ENCODE measurements at regions not wholly inside any gene's neighbourhood (a gene's known extent, or its start where the extent isn't known, plus 50 kb on each side); places are given as distances from the start of the nearest gene placed in this dataset.
"Not testable (repeated sequence)": the region's sequence is repeated elsewhere in the genome, so short reads cannot be mapped to it uniquely, and the experiment has no call there.

DNA sequence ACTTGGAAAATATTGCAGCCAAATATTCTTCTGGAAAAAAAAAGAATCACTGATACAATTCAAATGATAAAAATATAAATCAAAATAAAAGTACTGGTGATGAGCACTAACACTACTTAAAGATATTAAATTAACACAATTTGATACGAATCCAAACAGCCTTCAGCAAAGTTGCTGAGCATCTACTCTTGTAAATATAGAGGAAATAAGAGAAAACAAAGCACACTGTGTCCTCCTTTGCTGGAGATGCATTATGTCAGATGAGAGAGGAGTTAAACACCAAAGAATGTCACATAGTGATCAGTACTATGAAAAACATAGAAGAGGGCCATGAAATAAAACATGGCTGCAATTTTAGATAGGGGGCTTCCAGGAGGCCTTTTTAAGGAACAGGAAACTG lies 177.4 kb upstream of the RNPC3 start:
- no peak for DNase-seq

DNA sequence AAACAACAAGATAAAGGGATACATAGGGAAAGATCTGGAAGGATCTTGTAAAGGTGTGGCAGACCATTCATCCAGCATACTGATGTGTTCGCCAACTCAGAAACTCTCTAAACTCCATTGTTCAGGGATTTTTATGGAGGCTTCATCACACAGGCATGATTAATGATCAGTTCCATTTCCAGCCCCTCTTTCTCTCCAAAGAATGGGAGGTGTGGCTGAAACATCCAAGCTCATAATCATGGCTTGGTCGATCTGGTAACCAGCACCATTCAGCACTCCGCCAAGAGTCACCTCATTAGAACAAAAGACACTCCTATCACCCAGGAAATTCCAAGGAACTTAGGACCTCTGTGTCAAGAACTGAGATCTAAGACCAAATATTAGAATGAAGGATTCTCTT lies 180.6 kb upstream of the RNPC3 start:
- DNase-seq = no peak

DNA sequence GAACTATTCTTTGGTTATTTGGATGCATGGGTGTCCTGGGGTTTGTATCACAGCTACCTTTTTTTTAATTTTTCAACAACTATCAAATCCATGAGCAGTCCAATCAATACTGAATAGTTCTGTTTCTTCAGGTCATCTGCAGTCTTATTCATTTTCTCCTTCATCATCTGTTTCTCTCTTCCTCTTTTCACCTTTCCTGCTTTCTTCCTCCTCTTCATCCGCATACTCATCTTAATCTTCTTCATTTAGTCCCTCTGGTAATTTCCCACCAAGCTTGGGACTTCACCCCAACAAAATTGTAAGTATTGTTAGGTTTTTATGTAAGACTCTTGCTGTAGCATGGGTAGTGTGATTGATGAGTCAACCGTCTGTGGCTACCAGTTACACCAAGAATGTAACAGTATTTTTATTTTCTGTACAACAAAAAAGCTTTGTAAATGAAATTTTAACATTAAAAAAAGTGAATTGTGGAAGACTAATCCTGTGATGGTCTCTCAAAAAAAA lies 184.1 kb upstream of the RNPC3 start:
- DNase-seq = no peak

DNA sequence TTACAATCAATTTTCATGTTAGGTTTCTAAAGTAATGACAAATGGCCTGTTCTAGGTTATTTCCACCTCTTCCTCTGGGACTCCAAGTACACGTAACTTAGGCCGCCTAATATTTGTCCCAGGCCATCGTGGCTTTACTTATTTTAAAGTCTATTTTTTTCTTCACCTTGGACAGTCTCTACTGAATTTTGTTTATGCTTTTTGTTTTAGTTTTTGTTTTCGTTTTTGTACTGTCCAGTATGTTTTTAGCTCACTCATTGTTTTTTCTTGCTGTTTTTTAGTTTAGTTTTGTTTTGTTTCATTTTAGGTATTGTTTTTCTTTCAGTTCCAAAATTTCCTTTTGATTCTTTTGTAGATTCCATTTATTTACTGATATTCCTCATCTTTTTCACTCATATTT lies 187.7 kb upstream of the RNPC3 start:
- DNase-seq = no peak

DNA sequence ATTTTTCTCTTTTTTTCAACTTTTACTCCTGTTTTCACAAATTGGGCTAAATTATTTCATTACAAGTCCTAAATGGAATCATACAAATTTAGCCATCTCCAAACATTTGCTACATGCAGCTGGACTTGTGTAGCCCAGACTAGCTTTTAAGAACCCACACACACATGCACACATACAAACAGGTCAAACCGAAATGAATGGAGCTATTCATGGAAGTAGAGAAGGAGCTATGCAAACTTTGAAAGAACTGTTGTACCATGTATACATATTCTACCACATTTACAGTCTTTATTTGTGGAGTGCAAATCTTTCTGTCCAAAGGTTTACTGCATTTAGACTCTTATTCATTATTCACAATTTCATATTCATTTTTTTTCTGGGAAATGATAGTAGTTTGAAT lies 189.1 kb upstream of the RNPC3 start:
- DNase-seq = no peak

DNA sequence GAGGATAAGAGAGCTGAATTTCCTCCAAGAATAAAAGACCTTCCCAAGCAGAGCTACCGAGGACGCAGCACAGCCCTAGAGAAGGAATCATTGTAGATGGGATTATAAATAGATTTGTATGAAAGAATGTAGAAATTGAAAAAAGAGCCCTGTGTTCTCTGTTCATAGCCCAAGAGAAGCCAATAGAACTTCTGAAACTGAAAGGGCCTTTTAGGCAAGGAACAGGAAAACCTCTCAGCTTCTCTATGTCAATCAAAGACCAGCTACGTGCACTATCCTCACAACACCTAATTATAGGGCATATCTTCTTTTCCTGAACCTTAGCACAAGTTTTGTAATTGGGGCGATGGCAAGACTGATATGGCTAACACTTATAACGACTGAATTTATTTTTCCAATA lies 192.4 kb upstream of the RNPC3 start:
- no peak for DNase-seq

DNA sequence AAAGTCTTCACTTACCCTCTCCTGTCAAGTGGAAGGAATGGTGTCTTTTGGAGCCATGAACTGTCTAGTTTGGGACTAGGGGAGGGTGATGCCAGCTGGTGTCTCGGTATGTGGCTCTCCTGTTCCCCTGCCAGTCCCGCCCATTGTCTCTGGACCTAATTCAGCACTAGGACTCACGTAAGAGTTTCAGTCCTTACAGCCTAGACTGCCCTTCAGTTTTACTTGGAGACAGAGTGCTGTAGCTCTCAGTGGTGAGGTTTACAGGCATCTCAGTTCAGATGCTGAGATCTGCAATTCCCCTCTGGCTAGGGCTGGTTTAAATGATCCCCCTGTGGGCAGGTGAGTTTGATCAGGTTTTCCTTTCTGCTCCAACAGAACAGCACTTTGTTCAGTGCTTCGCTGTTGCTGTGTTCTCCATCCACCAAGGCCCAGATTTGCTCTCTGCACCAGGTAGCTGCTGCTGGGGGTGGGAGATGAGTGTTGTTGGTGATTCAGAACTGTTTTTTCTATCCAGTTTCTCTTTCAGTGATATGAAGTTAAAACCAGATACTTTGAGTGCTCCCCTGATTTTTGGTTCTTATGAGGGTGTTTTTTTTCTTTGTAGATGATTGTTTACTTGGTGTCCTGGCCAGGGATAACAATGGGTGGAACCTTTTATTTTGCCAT lies 198.3 kb upstream of the RNPC3 start:
- no peak for DNase-seq

DNA sequence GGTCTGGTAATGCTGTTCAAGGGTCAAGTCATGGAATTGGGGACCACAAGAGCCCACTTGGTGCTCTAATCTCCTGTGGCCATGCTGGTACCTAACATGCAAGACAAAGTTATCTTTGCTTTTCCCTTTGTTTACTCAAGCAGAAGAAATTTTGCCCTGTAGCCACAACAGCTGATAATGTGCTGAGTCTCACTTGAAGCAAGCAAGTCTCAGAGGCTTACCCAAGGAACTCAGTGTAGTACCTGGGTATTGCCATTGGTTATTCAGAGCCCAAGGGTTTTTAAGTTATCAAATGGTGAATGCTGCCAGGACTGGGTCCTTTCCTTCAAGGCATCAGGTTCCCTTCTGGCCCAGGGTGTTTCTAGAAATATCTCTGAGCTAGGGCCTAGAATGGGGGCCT lies 198.9 kb upstream of the RNPC3 start:
- no peak for DNase-seq

DNA sequence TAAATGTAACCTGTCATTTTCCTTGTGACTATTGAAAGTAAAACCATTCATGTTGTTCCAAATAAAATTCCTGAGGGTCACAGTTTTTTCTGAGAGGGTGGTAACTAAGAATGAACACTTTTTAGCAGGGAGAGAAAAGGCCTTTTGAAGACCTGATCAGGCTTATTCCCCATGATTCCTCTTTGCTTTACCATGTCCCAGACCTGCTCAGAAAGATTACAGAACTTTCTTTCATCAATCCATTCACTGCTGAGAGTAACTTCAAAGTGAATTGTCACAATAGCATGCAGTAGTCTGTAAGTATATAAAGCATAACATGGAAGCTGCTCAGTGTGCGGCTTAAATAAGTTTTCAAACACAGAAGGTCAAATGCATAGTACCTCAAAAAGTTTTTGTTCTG lies 201.5 kb upstream of the COL11A1 start:
- no peak for DNase-seq

DNA sequence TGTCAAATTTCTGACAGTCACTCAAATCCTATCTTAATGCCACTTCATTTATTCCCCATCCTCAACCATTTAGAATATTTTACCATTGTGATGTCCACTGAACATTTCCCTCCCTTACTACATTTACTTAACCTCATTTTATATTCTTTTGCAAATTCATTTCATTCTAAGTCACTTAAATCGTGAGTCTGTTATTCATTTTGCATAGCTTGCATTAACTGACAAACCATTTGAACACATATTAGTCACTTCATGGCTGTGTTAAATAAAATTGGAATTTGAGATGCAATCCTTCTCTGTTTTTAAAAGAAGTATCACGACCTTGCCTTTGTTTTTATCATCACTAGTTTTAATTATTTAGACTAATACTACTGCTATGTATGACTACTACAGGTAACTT lies 199.4 kb upstream of the COL11A1 start:
- no peak for DNase-seq

DNA sequence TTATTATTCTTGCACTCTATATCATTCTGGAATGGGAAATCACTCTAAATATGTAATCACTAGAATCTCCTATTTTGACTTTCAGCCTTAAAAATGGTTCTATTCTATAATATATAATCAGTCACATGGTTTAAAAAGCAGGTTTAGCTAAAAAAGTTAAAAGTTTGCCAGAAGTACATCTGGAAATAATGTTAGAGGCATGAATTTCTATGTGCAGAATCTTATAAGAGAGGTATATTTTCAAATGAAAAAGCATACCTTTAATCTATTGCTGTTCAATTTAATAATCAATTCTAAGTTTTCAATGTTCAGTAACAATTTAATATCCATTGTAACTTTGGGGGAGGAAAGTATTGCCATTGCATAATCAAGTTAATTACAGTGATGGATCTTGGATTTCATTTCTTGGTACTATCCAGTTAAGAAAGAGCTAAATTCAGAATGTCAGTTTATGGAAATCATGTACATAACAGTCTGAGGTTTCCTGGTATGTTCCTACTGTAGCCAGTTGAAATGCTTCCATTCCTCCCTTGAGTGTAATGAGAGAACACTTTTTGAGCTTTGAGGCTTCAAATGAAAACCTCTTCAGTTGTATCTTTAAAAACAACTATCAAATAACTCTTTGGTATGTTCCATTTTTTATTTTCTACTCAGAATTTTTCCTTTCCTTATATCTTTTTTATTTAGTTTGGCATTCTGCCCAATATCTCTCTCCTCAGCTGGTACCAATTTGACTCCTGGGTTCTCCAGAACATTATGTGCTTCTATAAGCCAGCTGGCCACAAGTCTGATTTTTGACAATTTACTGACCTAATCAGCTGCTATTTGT lies 175.7 kb upstream of the COL11A1 start:
- no peak for DNase-seq

DNA sequence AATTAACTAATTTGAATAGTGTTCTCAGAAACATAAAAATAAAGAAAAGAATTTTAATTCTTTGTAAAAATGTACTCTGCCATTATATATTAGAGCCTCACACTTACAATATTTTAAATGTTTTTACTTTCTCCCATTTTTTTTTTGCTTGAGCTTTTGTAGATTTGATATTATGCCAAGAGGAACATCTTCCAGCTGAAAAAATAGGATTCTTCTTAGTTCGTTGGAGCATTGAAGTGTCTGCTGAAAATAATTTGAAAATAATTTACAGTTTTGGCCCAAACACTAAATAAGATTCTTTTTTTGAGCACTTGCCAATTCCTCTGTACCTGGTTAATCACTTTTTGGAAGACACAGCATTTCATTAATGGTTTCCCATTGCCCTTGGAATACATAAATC lies 175.0 kb upstream of the COL11A1 start:
- no peak for DNase-seq

DNA sequence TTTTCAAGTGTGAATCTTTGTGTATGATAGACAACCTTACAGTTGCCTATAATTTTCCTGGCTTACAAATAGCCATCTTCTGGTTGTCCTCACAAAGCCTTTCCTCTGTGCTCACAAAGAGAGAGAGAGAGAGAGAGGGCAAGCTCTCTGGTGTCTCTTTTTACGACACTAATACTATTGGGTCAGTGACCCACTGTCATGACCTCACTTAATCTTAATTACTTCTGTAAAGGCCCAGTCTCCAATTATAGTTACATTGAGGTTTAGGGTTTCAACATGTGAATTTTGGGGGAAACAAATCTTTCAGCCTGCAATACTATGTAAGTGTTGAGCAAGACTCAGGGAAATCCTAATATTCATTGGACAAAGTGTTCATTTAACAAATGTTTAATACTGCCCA lies 167.4 kb upstream of the COL11A1 start:
- no peak for DNase-seq

DNA sequence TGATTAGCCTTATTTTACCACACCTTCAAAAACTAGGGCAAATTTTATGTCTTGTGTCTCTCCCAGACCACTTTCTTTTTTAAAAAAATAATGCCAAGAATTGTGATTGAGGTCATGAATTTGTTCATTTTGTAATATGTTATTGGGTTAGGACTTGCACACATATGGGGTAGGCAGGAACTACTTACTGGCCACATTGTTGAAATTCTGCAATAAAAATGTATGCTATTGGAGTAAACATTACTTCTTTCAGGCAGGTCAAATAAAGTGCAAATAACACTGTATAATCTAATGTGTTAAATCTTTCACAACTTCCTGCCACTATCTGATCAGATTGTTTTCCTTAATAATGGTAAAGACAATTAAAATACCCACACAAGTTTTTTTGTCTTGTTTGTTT lies 166.6 kb upstream of the COL11A1 start:
- DNase-seq = no peak

DNA sequence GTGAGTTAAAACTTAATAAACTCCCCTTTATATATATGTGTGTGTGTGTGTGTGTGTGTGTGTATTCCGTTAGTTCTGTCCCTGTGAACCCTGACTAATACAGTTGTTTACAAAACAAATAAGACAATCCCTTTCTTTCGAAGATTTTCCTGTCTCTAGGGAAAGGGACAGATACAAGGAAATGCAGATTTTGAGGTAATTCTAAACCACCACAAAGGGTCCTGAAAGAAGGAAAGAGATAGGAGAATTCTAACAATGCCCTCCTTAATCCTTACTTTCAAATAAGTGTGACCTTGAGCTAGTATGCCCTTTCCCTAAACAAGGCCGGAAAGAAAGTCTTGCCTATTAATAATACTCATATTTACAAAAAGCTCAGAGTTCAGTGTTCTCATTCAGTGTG lies 164.8 kb upstream of the COL11A1 start:
- DNase-seq = no peak

DNA sequence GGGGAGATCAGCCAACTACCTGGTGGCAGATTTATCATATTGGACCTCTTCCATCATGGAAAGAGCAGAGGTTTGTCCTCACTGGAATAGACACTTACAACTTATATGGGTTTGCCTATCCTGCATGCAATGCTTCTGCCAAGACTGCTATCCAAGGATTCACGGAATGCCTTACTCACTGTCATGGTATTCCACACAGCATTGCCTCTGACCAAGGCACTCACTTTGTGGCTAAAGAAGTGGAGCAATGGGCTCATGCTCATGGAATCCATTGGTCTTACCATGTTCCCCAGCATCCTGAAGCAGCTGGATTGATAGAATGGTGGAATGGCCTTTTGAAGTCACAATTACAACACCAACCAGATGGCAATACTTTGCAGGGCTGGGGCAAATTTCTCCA lies 163.1 kb upstream of the COL11A1 start:
- DNase-seq = not testable (repeated sequence)

DNA sequence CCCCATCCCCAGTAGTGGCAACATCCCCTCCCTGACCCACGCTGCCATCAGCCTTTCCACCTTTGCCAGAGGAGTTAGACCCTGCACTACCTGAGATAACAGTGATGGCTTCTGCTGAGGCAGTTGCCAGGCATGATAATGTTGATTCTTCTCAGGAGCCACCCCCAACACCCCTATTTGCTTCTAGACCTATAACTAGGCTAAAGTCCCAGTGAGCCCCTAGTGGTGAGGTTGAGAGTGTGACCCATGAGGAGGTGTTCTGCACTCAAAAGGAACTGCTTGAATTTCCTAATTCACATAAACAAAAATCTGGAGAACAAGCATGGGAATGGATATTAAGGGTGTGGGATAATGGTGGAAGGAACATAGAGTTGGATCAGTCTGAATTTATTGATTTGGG lies 159.6 kb upstream of the COL11A1 start:
- no peak for DNase-seq

DNA sequence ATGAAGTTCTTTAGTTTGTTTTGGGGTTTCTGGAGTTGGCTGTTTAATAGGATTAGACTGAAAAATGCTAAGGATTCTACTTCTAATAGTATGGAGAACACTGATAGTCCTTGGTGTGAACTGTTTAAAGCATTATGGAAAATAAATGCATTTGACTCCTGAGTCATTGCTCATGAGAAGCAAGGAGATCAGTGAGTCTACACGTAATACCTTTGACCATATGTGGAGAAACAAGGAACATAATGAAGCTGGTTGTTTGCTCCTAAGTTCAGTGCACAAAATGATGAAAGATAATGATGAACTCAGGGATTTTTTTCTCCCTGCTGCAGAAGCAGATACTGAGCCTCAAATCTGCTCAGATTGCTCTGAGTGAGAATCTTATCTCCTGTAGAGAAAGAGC lies 158.9 kb upstream of the COL11A1 start:
- no peak for DNase-seq

DNA sequence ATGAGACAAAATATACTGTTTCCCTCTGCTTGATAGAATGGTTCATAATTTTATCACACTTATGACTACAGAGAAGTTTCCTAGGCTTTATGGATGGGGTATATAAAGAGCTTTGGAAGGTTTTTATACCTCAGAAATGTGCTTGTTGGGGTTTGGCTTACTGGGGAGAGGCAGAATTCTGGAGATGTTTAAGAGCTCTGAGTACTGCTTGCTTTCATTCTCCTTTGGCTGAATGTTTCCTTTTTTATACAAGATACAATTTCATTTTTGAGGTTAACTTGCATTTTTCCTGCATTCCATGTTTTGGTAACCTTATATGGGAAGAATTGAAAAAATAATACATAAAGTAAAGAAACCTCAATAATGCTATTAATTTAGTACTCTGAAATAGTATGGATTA lies 157.7 kb upstream of the COL11A1 start:
- no peak for DNase-seq

DNA sequence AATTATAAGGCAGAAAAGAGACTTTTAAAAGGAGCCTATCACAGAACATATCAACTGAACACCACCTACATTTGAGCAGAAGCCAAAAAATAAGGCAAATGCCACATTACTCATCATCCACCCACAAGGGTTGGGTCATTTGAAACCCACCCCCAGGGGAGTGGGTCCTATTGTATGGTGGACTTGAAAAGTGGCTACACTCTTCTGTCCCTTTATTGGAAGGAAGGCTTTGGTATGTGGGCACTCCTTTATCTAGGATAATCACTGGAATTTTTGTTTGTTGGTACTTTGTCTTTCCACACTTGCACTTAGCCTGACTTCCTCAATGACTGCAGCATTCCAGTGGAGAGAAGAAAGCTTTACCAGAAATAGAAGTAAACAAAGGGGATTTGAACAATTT lies 157.2 kb upstream of the COL11A1 start:
- DNase-seq = no peak

DNA sequence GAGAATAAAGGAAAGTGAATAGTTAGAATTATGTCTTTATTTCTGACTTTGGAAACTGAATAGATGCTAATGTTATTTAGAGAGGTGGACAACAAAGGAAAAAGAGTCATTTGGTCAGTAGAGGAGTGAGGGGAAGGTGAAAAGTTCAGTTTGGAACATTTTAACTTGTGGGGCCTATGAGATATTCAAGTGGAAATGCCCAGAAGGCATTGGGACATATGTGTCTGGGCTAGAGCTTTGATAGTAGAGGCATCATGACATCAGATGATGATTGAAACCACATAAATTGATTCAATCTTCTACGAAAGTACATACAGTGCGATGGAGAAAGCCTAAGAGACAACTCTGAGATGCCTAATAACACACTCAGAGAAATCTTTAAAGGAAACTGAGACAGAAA lies 151.7 kb upstream of the COL11A1 start:
- no peak for DNase-seq

DNA sequence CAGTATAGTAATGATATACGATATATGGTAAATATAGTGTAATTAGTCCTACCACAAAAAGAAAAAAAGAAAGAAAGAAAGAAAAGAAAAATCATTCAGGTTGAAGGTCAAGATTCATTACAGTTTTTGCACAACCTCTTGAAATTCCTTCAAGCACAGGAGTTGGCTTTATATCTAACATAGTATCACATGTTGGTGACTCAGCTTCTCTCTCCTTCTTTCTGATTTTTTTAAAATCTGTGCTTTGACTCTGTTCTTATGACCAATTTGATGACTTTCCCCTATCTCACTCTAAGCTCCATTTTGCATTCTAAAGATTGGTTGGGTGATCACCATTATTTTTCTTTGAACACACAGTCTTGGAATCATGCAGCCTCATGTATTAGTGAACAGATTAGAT lies 148.2 kb upstream of the COL11A1 start:
- no peak for DNase-seq

DNA sequence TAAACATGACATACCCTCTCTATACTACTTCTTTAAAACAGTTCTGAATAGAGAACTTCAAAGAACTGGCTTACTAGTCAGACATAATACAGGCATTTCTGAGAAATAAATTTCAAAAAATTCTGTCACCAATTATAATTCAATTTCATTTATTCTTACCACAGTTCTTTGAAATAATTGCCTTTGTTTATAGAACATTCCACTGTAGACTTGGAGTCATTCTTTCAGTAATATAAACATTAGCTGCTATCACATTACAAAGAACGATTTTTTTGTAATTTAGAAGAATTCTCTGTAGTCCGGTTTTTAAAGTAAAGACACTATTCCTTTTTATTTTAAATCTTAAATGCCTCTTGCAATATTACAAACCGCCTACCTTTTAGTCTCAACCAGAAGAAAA lies 146.4 kb upstream of the COL11A1 start:
- no peak for DNase-seq

DNA sequence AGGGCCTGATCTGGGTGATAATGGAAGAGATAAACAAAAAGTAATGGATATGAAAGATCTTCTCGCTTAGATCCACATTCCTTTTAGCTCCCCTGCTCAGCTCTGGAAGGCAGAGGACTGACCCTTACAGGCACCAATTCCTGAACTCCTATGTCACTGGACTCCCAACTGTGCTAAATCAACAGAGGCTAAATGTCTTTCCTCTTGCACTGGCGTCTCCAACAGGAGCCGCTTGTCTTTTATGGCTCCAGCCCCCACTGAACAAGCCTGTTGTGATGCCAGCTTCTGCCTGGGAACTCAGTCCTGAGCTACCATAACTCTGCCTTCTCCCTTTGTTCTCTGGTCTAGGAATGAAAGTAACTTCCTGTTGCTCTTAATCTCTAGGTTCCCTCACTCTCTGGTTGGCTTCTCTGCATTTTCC lies 142.1 kb upstream of the COL11A1 start:
- no peak for DNase-seq
